HG02870 (cell line): ENCODE measurements at regions not wholly inside any gene's neighbourhood (a gene's known extent, or its start where the extent isn't known, plus 50 kb on each side); places are given as distances from the start of the nearest gene placed in this dataset.

Experiments
- ATAC-seq: cut with Tn5 transposase; IDR thresholded peaks from one replicate; pipeline ENCODE4 v1.9.1; 2021; ENCODE audit warnings: mild to moderate bottlenecking, moderate library complexity; ENCODE audit not compliant: unreplicated experiment

GRCh38 chr17:36752096-36752888 is 150.9 kb downstream of the MRM1 start:
- no peak for ATAC-seq

- no peak for ATAC-seq
Observed at GRCh38 chr17:36755586-36755985, 154.2 kb downstream of the MRM1 start.

GRCh38 chr17:36756695-36757094 is 155.3 kb downstream of the MRM1 start:
- ATAC-seq = no peak

- no peak for ATAC-seq
Observed at GRCh38 chr17:36760425-36760824, 159.0 kb downstream of the MRM1 start.

- no peak for ATAC-seq
Observed at GRCh38 chr17:36761203-36761950, 160.0 kb downstream of the MRM1 start.

- ATAC-seq = no peak
Observed at GRCh38 chr17:36765436-36766043, 164.2 kb downstream of the MRM1 start.

- ATAC-seq = no peak
Observed at GRCh38 chr17:36768394-36768793, 167.0 kb downstream of the MRM1 start.

- ATAC-seq = no peak
Observed at GRCh38 chr17:36773039-36773438, 164.2 kb upstream of the LHX1 start.

- no peak for ATAC-seq
Observed at GRCh38 chr17:36777118-36777517, 160.2 kb upstream of the LHX1 start.

GRCh38 chr17:36778448-36778847 is 158.8 kb upstream of the LHX1 start:
- no peak for ATAC-seq

GRCh38 chr17:36779550-36779949 is 157.7 kb upstream of the LHX1 start:
- no peak for ATAC-seq

GRCh38 chr17:36784633-36785032 is 152.6 kb upstream of the LHX1 start:
- no peak for ATAC-seq

GRCh38 chr17:36786867-36787266 is 150.4 kb upstream of the LHX1 start:
- ATAC-seq = no peak

- no peak for ATAC-seq
Observed at GRCh38 chr17:36791150-36791941, 145.9 kb upstream of the LHX1 start.

GRCh38 chr17:36791942-36792475 is 145.3 kb upstream of the LHX1 start:
- ATAC-seq = no peak

GRCh38 chr17:36792849-36793248 is 144.4 kb upstream of the LHX1 start:
- ATAC-seq = no peak

- ATAC-seq = no peak
Observed at GRCh38 chr17:36793976-36794375, 143.3 kb upstream of the LHX1 start.

GRCh38 chr17:36807496-36808179 is 129.6 kb upstream of the LHX1 start:
- ATAC-seq = no peak

GRCh38 chr17:36808180-36808661 is 129.1 kb upstream of the LHX1 start:
- no peak for ATAC-seq

GRCh38 chr17:36812762-36813161 is 124.5 kb upstream of the LHX1 start:
- no peak for ATAC-seq
